ENCODE measurements at regions not wholly inside any gene's neighbourhood (a gene's known extent, or its start where the extent isn't known, plus 50 kb on each side); places are given as distances from the start of the nearest gene placed in this dataset.
"Not testable (repeated sequence)": the region's sequence is repeated elsewhere in the genome, so short reads cannot be mapped to it uniquely, and the experiment has no call there.

DNA sequence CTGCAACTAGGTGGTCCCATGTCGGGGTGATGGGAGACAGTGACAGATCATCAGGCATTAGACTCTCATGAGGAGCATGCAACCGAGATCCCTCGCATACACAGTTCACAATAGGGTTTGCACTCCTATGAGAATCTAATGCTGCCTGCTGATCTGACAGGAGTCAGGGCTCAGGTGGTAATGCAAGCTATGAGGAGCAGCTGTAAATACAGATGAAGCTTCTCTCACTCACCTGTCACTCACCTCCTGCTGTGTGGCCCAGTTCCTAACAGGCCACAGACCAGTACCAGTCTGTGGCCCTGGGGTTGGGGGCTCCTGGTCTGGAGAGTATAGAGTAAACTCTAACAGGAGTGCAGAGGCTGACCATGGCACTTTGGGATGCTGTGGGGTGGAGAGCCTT lies 209.2 kb downstream of the DLEU7 start:
- no peak for DNase-seq (ENCODE audit: low read depth, low spot score)

GRCh38 chr13:50635504-50635903 lies 208.0 kb downstream of the DLEU7 start:
- no peak for DNase-seq (ENCODE audit: low read depth, low spot score)

DNA sequence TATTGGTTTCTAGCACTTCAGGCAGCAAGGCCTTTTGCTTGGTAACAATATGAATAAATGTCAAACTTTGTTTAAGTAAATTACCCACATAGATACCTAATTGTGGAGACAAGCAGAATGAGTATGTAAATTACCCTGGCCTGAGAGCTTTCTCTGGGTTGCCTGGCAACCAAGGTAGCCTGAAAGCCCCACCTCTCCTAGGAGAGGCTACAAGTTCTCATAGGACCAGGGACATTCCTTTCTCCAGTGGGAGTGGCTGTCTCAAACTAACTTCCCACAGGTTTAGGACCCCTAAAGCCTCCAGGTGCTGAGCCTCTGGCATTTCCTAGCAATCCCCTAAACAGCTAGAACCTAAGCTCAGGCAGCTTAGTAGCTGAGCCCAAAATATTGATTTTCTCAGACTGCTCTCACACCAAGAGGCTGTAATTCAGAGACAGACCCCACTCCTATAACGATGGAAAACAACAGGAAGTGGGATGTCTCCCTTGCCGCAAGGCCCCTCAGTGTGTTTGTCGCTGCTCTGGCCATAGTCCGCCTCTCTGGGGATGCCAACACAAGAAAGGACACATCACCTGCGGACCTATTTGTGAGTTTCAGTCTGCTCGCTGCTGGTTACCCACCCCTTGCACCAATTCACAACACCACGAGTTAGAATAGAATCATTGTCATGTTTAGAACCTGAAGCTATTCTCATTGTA lies 207.3 kb downstream of the DLEU7 start:
- DNase-seq (ENCODE audit: low read depth, low spot score): no peak

- no peak for DNase-seq (ENCODE audit: low read depth, low spot score)
Measured at GRCh38 chr13:50643060-50643459, 200.4 kb downstream of the DLEU7 start.

- no peak for DNase-seq (ENCODE audit: low read depth, low spot score)
Measured at GRCh38 chr13:50644081-50644871, 199.2 kb downstream of the DLEU7 start.

- no peak for DNase-seq (ENCODE audit: low read depth, low spot score)
Measured at GRCh38 chr13:50645092-50645491, 198.4 kb downstream of the DLEU7 start.

GRCh38 chr13:50646070-50646469 lies 197.4 kb downstream of the DLEU7 start:
- no peak for DNase-seq (ENCODE audit: low read depth, low spot score)

DNA sequence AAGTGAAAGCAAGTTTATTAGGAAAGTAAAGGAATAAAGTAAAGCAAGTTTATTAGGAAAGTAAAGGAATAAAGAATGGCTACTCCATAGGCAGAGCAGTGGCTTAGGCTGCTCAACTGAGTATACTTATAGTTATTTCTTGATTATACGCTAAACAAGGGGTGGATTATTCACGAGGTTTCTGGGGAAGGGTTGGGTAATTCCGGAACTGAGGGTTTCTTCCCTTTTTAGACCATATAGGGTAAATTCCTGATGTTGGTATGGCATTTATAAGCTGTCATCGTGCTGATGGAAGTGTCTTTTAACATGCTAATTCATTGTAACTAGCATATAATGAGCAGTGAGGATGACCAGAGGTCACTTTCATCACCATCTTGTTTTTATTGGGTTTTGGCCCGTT lies 194.3 kb downstream of the DLEU7 start:
- DNase-seq (ENCODE audit: low read depth, low spot score): no peak

- DNase-seq (ENCODE audit: low read depth, low spot score): no peak
Measured at GRCh38 chr13:50650592-50651504, 192.6 kb downstream of the DLEU7 start.

- DNase-seq (ENCODE audit: low read depth, low spot score): no peak
Measured at GRCh38 chr13:50651922-50652321, 191.6 kb downstream of the DLEU7 start.

GRCh38 chr13:50654331-50654730 lies 189.2 kb downstream of the DLEU7 start:
- no peak for DNase-seq (ENCODE audit: low read depth, low spot score)

GRCh38 chr13:50661881-50662280 lies 181.6 kb downstream of the DLEU7 start:
- DNase-seq (ENCODE audit: low read depth, low spot score): not testable (repeated sequence)

DNA sequence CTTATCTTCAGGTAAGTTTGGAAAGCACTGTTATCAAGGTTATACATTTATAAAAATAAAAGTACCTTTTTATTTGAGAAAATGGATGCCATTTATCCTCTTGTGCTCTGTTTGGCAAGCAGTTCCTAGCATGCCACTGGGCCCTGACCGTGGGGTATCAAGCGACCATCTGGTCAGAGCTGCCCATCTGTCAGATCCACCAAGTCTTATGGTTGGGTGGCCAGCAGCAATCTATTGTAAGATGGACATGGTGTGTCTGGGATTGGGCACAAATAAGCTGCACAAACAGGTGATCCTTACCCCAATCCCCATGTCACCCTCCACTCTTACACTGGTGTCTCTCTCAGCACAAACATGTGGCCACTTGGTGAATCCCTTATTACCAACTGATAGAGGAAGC lies 178.5 kb downstream of the DLEU7 start:
- no peak for DNase-seq (ENCODE audit: low read depth, low spot score)

DNA sequence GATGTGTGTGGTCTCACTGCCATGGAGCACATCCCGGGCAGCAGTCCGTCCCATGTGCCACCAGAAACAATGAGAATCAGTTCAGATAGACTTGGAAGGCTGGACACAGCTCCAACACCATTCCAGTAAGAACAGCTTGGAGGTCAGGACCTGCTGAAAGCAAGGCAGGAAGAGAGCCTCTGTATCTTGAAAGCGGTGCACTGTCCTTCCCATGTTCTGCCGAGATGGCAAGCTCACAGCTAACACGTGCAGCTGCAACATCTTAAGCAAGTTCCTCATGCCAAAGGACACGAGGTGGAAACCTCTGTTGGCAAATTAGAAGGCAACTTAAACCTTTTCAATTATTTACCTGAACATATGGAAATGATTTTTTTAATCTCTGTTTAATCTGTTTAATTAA lies 175.4 kb downstream of the DLEU7 start:
- no peak for DNase-seq (ENCODE audit: low read depth, low spot score)

- DNase-seq (ENCODE audit: low read depth, low spot score): no peak
Measured at GRCh38 chr13:50668691-50669271, 174.7 kb downstream of the DLEU7 start.

- DNase-seq (ENCODE audit: low read depth, low spot score): no peak
Measured at GRCh38 chr13:50670272-50670671, 173.2 kb downstream of the DLEU7 start.

DNA sequence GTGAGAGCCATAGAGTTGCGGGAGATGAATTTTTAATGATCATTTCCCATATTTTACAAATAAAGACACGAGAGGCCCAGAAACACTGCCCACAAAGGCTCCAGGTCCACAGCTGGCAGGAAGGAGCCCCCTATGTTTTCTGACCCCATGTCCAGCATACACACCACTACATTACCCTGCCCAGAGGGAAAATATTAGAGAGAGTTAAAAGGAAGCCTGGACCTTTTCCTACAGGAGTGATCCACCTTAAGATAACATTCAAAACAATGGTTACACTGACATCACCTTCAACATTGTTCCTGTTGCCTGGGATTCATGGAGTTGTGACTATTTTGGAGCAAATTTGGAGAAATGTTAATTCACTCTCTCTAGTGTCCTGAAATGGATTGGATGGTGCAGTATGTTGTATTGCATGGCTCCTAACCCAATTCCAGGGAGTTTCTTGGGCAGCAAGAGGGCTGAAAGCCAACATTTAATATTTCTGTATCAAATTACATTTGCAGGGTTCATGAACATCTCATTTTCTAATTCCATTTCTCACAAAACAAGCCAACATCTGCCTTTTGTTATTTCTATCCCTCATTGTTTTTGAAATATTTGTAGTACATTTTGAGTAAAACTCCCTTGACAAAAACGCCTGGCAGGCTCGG lies 172.5 kb downstream of the DLEU7 start:
- no peak for DNase-seq (ENCODE audit: low read depth, low spot score)

DNA sequence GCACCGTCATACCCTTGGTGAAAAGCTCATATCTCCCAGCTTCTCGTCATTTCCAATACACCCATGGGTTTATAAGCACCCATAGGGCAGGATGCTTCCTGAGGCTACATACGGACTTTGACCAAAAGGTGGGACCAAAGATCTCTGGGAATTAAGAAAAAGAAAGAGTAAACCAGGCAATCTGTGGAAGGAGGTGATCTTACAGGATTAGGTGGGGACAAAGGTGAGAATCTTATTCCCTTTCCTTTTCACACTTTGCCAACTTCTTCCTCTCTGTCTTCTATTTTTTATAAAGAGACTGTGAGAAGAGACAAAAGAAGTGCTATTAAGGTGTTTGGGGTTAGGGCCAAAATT lies 172.0 kb downstream of the DLEU7 start:
- no peak for DNase-seq (ENCODE audit: low read depth, low spot score)

GRCh38 chr13:50672025-50672424 lies 171.5 kb downstream of the DLEU7 start:
- DNase-seq (ENCODE audit: low read depth, low spot score): no peak

- no peak for DNase-seq (ENCODE audit: low read depth, low spot score)
Measured at GRCh38 chr13:50675651-50676050, 167.8 kb downstream of the DLEU7 start.

- DNase-seq (ENCODE audit: low read depth, low spot score): no peak
Measured at GRCh38 chr13:50676602-50677001, 166.9 kb downstream of the DLEU7 start.
